Common myeloid progenitor, CD34-positive (primary cell): ENCODE measurements at regions not wholly inside any gene's neighbourhood (a gene's known extent, or its start where the extent isn't known, plus 50 kb on each side); places are given as distances from the start of the nearest gene placed in this dataset.

ENCODE experiments used
- CTCF ChIA-PET: fragments of 350-600 bp; sonication (Branson Sonifier 250); formaldehyde crosslinking; loops from one replicate; lab custom pipeline; 2021; ENCODE audit warnings: antibody characterized with exemption; lab: Charles Lee
- POLR2A ChIA-PET: fragments of 350-600 bp; sonication (Branson Sonifier 250); formaldehyde crosslinking; loops from one replicate; lab custom pipeline; 2021; ENCODE audit warnings: antibody characterized with exemption; lab: Charles Lee
- DNase-seq, 3 donors: peaks; one replicate each; pipeline versions ENCODE4 v3.0.0 to v3.0.0-alpha.2; 2013
- H3K27ac ChIP-seq, 2 experiments: 1 replicate in 1 of 2; 2 replicates in 1 of 2; pipeline ENCODE4 v1.7.0; 2013; ENCODE audit warnings: inconsistent platforms in 2 of 2, low read length in 2 of 2, mild to moderate bottlenecking in 2 of 2, low read depth in 1 of 2, moderate library complexity in 1 of 2; ENCODE audit not compliant: severe bottlenecking in 2 of 2, insufficient read depth in 1 of 2, poor library complexity in 1 of 2
- H3K27me3 ChIP-seq, 5 experiments: replicated peaks in 2 of 5; 1 replicate in 3 of 5; 2 replicates in 2 of 5; pipeline versions ENCODE4 v1.6.1 to v1.7.0; 2013; ENCODE audit warnings: low read length in 4 of 5, mild to moderate bottlenecking in 2 of 5, moderate library complexity in 2 of 5, inconsistent platforms in 1 of 5; ENCODE audit not compliant: insufficient read depth in 5 of 5, control insufficient read depth in 4 of 5
- H3K36me3 ChIP-seq, 4 experiments: 1 replicate in 2 of 4; 2 replicates in 2 of 4; pipeline versions ENCODE4 v1.6.1 to v1.7.0; 2013; ENCODE audit warnings: low read length in 3 of 4, control low read depth in 1 of 4, mild to moderate bottlenecking in 1 of 4; ENCODE audit not compliant: control insufficient read depth in 4 of 4, insufficient read depth in 4 of 4
- H3K4me1 ChIP-seq, 4 experiments: 1 replicate in 3 of 4; 2 replicates in 1 of 4; pipeline versions ENCODE4 v1.6.1 to v1.7.1; 2013; ENCODE audit warnings: low read length in 3 of 4, mild to moderate bottlenecking in 3 of 4, control low read depth in 1 of 4, inconsistent platforms in 1 of 4, moderate library complexity in 1 of 4; ENCODE audit not compliant: control insufficient read depth in 4 of 4, insufficient read depth in 4 of 4; ENCODE audit errors: control extremely low read depth in 1 of 4
- H3K4me3 ChIP-seq, 7 experiments: 1 replicate in 4 of 7; 2 replicates in 3 of 7; pipeline versions ENCODE4 v1.5.1 to v1.7.0; 2013; ENCODE audit warnings: mild to moderate bottlenecking in 7 of 7, low read length in 6 of 7, moderate library complexity in 6 of 7, inconsistent platforms in 2 of 7, low read depth in 2 of 7, control low read depth in 1 of 7; ENCODE audit not compliant: insufficient read depth in 4 of 7, control insufficient read depth in 1 of 7; ENCODE audit errors: extremely low read depth in 1 of 7
- H3K9me3 ChIP-seq, 5 experiments: 1 replicate in 4 of 5; 2 replicates in 1 of 5; pipeline versions ENCODE4 v1.6.1 to v1.7.1; 2013; ENCODE audit warnings: low read length in 4 of 5, mild to moderate bottlenecking in 2 of 5, inconsistent platforms in 1 of 5, low read depth in 1 of 5, moderate library complexity in 1 of 5; ENCODE audit not compliant: control insufficient read depth in 4 of 5, insufficient read depth in 2 of 5; ENCODE audit errors: control extremely low read depth in 1 of 5
- WGBS: methylation state at CpG from one replicate; pipeline ENCODE4 v1.1.5; 2013; ENCODE audit not compliant: insufficient coverage; 5-methylcytosine and 5-hydroxymethylcytosine counted together

GRCh38 chr9:4386819-4387218 is 87.0 kb upstream of the GLIS3 start:
- H3K36me3 ChIP-seq, result no peaks in the 10 kb centered on the region
- POLR2A ChIA-PET, result no interaction called here
- H3K4me3 ChIP-seq, result no peak overlapping the region
- CTCF ChIA-PET, result interaction anchor here (0.8 to 2.5 kb wide), 4 partner anchors 9 to 253 kb away, joined by 3 to 11 read pairs (median 3); no protein-coding TSS in a partner anchor
- no peak overlapping the region for H3K27ac ChIP-seq
- H3K9me3 ChIP-seq, result no peaks in the 10 kb centered on the region
- 94% methylated on average over 3 of the region's 3 CpGs for WGBS
- DNase-seq, result no peak
- H3K4me1 ChIP-seq, result no peaks in the 10 kb centered on the region
- H3K27me3 ChIP-seq, result peaks cover 0 to 9% (median 3%) of the 10 kb centered on the region in 5 experiments

- no peak overlapping the region for H3K27ac ChIP-seq
Observed at GRCh38 chr9:4384750-4385149, 84.9 kb upstream of the GLIS3 start.

GRCh38 chr9:4382722-4383317 is 83.0 kb upstream of the GLIS3 start:
- ChIA-PET CTCF (interaction anchor here (0.7 to 1.2 kb wide), 2 partner anchors 261 to 349 kb away, joined by 3 read pairs; no protein-coding TSS in a partner anchor), POLR2A (interaction anchor here (0.5 kb wide), 1 partner anchor 416 kb away, joined by 3 read pairs; no protein-coding TSS in a partner anchor)
- no peaks in the 10 kb centered on the region for H3K36me3 ChIP-seq
- H3K4me3 ChIP-seq, result no peak overlapping the region
- 86% methylated on average over 3 of the region's 4 CpGs for WGBS
- no peaks in the 10 kb centered on the region for H3K9me3 ChIP-seq
- DNase-seq, result peak; percentile 26 to 42 (median 29)
- H3K27ac ChIP-seq, result no peak overlapping the region
- H3K27me3 ChIP-seq, result peaks cover 0 to 9% (median 2%) of the 10 kb centered on the region in 5 experiments
- H3K4me1 ChIP-seq, result no peaks in the 10 kb centered on the region

More at GRCh38 chr9:4384750-4385149, 84.9 kb upstream of the GLIS3 start:
- Histone ChIP-seq H3K4me3 (no peak overlapping the region), H3K27me3 (peaks cover 0 to 11% (median 3%) of the 10 kb centered on the region in 5 experiments), H3K9me3 (no peaks in the 10 kb centered on the region), H3K4me1 (no peaks in the 10 kb centered on the region), H3K36me3 (no peaks in the 10 kb centered on the region)
- ChIA-PET POLR2A (no interaction called here), CTCF (interaction anchor here (0.7 to 1.9 kb wide), 4 partner anchors 10 to 169 kb away, joined by 3 to 5 read pairs (median 3); no protein-coding TSS in a partner anchor)
- DNase-seq, result no peak
- WGBS, result 95% methylated on average over 3 of the region's 5 CpGs

GRCh38 chr9:4381744-4382143 is 81.9 kb upstream of the GLIS3 start:
- Histone ChIP-seq H3K36me3 (no peaks in the 10 kb centered on the region), H3K9me3 (no peaks in the 10 kb centered on the region), H3K4me1 (no peaks in the 10 kb centered on the region), H3K27ac (no peak overlapping the region), H3K4me3 (no peak overlapping the region), H3K27me3 (peaks cover 0 to 9% (median 2%) of the 10 kb centered on the region in 5 experiments)
- 84% methylated on average over 3 of the region's 4 CpGs for WGBS
- no peak for DNase-seq
- POLR2A ChIA-PET, result no interaction called here
- CTCF ChIA-PET, result interaction anchor here (0.6 to 2.6 kb wide), 2 partner anchors 28 to 262 kb away, joined by 3 to 6 read pairs; no protein-coding TSS in a partner anchor

GRCh38 chr9:4380406-4380805 is 80.5 kb upstream of the GLIS3 start:
- no peak overlapping the region for H3K4me3 ChIP-seq
- no peak overlapping the region for H3K27ac ChIP-seq
- H3K27me3 ChIP-seq, result peaks cover 0 to 12% (median 2%) of the 10 kb centered on the region in 5 experiments
- no peak for DNase-seq
- H3K9me3 ChIP-seq, result no peaks in the 10 kb centered on the region
- ChIA-PET CTCF (interaction anchor here (0.8 to 2.6 kb wide), 2 partner anchors 20 to 263 kb away, joined by 3 to 6 read pairs; no protein-coding TSS in a partner anchor), POLR2A (no interaction called here)
- no peaks in the 10 kb centered on the region for H3K36me3 ChIP-seq
- 100% methylated on average over 1 of the region's 2 CpGs for WGBS
- H3K4me1 ChIP-seq, result no peaks in the 10 kb centered on the region

- Histone ChIP-seq H3K9me3 (no peaks in the 10 kb centered on the region), H3K4me3 (no peak overlapping the region), H3K4me1 (no peaks in the 10 kb centered on the region), H3K27me3 (peaks cover 0 to 17% (median 2%) of the 10 kb centered on the region in 5 experiments), H3K36me3 (no peaks in the 10 kb centered on the region), H3K27ac (no peak overlapping the region)
- DNase-seq, result peak; percentile 21 to 60 (median 54)
- CTCF ChIA-PET, result interaction anchor here (0.9 to 3.5 kb wide), 5 partner anchors 9 to 61 kb away, joined by 3 to 10 read pairs (median 3); no protein-coding TSS in a partner anchor
- 74% methylated on average over 3 of the region's 7 CpGs for WGBS
- POLR2A ChIA-PET, result no interaction called here
Observed at GRCh38 chr9:4375424-4376200, 75.7 kb upstream of the GLIS3 start.
